ENCODE measurements at regions not wholly inside any gene's neighbourhood (a gene's known extent, or its start where the extent isn't known, plus 50 kb on each side); places are given as distances from the start of the nearest gene placed in this dataset.

DNA sequence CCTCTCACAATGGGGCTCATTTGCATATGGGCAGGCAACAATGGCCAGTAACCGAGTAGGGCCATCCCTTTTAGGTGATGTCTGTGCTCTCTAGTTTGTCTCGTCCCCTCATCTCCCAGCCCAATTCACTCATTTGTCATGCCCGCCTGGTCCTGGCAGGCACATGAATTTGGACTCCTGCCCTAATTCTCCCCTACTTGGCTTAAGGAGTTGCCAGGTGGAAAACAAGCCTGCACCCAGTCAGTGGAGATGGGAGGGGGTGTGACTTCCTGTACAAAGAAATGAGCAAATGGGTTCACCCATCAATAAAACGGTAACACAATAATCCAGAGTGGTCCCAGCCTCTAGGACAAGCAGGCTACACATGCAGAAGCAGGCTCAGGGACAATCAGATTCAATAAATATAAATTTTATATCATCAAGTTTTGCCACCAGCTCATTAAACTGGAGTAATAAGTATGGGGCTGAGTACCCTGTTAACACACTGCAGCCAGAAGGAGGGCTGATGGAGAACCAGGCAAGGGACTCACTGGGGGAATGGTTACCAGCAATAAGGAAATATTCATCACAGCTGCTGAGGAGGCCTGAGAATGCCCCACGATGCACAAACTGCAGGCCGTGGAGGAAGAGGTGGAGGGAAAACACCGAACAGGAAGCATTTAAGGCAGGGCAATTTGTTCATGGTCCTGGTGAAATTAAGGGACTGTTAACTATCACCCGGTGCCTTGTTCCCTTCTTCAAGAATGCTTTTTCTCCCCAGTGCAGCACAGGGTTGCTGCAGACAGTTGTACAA, 84.4 kb upstream of the GPRC5B start:
- TF ChIP-seq, protein P1, sequence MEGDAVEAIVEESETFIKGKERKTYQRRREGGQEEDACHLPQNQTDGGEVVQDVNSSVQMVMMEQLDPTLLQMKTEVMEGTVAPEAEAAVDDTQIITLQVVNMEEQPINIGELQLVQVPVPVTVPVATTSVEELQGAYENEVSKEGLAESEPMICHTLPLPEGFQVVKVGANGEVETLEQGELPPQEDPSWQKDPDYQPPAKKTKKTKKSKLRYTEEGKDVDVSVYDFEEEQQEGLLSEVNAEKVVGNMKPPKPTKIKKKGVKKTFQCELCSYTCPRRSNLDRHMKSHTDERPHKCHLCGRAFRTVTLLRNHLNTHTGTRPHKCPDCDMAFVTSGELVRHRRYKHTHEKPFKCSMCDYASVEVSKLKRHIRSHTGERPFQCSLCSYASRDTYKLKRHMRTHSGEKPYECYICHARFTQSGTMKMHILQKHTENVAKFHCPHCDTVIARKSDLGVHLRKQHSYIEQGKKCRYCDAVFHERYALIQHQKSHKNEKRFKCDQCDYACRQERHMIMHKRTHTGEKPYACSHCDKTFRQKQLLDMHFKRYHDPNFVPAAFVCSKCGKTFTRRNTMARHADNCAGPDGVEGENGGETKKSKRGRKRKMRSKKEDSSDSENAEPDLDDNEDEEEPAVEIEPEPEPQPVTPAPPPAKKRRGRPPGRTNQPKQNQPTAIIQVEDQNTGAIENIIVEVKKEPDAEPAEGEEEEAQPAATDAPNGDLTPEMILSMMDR (IDR thresholded peaks at IDR 0.05) = no peak
- TF ChIP-seq EZH2 (IDR thresholded peaks at IDR 0.05) (no peak), EZH2phosphoT487 (IDR thresholded peaks at IDR 0.05) (no peak)
